ENCODE measurements at regions not wholly inside any gene's neighbourhood (a gene's known extent, or its start where the extent isn't known, plus 50 kb on each side); places are given as distances from the start of the nearest gene placed in this dataset.

DNA sequence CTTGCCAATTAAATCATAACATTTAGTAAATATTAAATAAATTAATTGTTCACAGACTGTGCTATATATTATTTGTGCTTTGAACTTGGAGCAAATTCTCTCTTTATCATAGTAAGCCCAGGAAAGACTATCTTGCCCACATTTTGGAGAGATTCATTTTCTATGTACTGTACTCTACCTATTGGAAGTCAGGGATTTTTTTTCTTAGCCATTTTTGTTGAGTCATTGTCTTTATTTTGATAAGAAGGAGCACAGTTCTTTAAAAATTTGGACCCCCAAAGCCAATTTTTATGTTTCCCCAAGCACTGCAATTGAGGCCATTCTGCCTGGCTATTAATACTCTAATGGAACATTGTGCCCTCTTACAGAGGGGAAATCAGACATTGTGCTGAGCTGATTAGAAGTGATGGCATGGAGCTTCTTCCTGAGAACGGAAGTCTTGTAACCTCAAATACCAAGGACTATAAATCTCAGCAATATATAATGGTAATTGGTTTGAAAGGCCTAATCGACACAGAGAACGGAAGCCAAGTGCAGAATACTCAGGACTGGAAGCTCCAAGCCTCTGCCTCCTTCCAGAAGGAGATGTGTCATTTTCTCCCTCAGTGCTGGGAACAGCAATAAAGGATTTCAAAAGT, 188.8 kb upstream of the PAPPA start:
- TF ChIP-seq, protein P1, sequence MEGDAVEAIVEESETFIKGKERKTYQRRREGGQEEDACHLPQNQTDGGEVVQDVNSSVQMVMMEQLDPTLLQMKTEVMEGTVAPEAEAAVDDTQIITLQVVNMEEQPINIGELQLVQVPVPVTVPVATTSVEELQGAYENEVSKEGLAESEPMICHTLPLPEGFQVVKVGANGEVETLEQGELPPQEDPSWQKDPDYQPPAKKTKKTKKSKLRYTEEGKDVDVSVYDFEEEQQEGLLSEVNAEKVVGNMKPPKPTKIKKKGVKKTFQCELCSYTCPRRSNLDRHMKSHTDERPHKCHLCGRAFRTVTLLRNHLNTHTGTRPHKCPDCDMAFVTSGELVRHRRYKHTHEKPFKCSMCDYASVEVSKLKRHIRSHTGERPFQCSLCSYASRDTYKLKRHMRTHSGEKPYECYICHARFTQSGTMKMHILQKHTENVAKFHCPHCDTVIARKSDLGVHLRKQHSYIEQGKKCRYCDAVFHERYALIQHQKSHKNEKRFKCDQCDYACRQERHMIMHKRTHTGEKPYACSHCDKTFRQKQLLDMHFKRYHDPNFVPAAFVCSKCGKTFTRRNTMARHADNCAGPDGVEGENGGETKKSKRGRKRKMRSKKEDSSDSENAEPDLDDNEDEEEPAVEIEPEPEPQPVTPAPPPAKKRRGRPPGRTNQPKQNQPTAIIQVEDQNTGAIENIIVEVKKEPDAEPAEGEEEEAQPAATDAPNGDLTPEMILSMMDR (IDR thresholded peaks at IDR 0.05): no peak
- TF ChIP-seq POLR2A (IDR thresholded peaks at IDR 0.05) (no peak), POLR2AphosphoS5 (IDR thresholded peaks at IDR 0.05) (no peak)

Data from prostate gland (tissue), 2 donors.